Activated CD8-positive, alpha-beta T cell treated with anti-CD3 and anti-CD28 coated beads for 36 hours (primary cell): ENCODE measurements at regions not wholly inside any gene's neighbourhood (a gene's known extent, or its start where the extent isn't known, plus 50 kb on each side); places are given as distances from the start of the nearest gene placed in this dataset.

Experiments used
- ATAC-seq: fragments of 200-7000 bp; cut with Tn5 transposase; one replicate; pipeline ENCODE4 v1.10.0; 2021; ENCODE audit warnings: mild to moderate bottlenecking, moderate library complexity
- CTCF ChIA-PET: fragments of 350-600 bp; sonication (Branson Sonifier 250); formaldehyde crosslinking; loops from one replicate; lab custom pipeline; 2021; ENCODE audit warnings: antibody characterized with exemption; lab: Charles Lee
- POLR2A ChIA-PET: fragments of 350-600 bp; sonication (Branson Sonifier 250); formaldehyde crosslinking; loops from one replicate; lab custom pipeline; 2021; ENCODE audit warnings: antibody characterized with exemption; lab: Charles Lee
- DNase-seq: peaks from one replicate; pipeline ENCODE4 v3.0.0-alpha.2; 2020
- H3K27ac Mint-ChIP-seq: one replicate; pipeline ENCODE4 v1.8.0; 2021; ENCODE audit warnings: mild to moderate bottlenecking, mixed read lengths
- H3K27me3 Mint-ChIP-seq: one replicate; pipeline ENCODE4 v1.8.0; 2021; ENCODE audit warnings: mixed read lengths
- H3K36me3 Mint-ChIP-seq: one replicate; pipeline ENCODE4 v1.8.0; 2021; ENCODE audit warnings: low read depth, mixed read lengths
- H3K4me1 Mint-ChIP-seq: one replicate; pipeline ENCODE4 v1.8.0; 2021; ENCODE audit warnings: low read depth, mixed read lengths
- H3K4me3 Mint-ChIP-seq: one replicate; pipeline ENCODE4 v1.8.0; 2021; ENCODE audit warnings: mild to moderate bottlenecking, moderate library complexity, mixed read lengths
- H3K9me3 Mint-ChIP-seq: one replicate; pipeline ENCODE4 v1.8.0; 2021; ENCODE audit warnings: mixed read lengths
- CTCF ChIP-seq: fragments of 200-600 bp; IDR thresholded peaks from one replicate; pipeline ENCODE4 v1.8.0; 2022; ENCODE audit warnings: antibody characterized with exemption, mild to moderate bottlenecking
- intact Hi-C: fragments of 100-400 bp; cut with micrococcal nuclease; formaldehyde crosslinking; loops from one replicate; pipeline ENCODE4 v1.10.0; 2022

GRCh38 chr6:66664112-66664511 is 957.1 kb upstream of the EYS start:
- H3K27ac Mint-ChIP-seq, result no peak overlapping the region
- no peak overlapping the region for H3K4me3 Mint-ChIP-seq
- H3K36me3 Mint-ChIP-seq, result no peaks in the 10 kb centered on the region
- ATAC-seq, result no peak
- intact Hi-C loops, result no loop called here
- no peak for DNase-seq
- peaks cover 11% of the 10 kb centered on the region for H3K9me3 Mint-ChIP-seq
- CTCF ChIA-PET, result no interaction called here
- no peaks in the 10 kb centered on the region for H3K4me1 Mint-ChIP-seq
- POLR2A ChIA-PET, result no interaction called here
- no peak for TF ChIP-seq CTCF
- no peaks in the 10 kb centered on the region for H3K27me3 Mint-ChIP-seq

GRCh38 chr6:66662721-66663507 is 955.9 kb upstream of the EYS start:
- H3K27me3 Mint-ChIP-seq, result no peaks in the 10 kb centered on the region
- no peak overlapping the region for H3K4me3 Mint-ChIP-seq
- H3K27ac Mint-ChIP-seq, result no peak overlapping the region
- no peak for TF ChIP-seq CTCF
- ATAC-seq, result no peak
- DNase-seq, result no peak
- ChIA-PET CTCF (interaction anchor here (1.4 kb wide), 1 partner anchor 106 kb away, joined by 3 read pairs; no protein-coding TSS in a partner anchor), POLR2A (no interaction called here)
- no peaks in the 10 kb centered on the region for H3K4me1 Mint-ChIP-seq
- H3K36me3 Mint-ChIP-seq, result no peaks in the 10 kb centered on the region
- peaks cover 8% of the 10 kb centered on the region for H3K9me3 Mint-ChIP-seq
- intact Hi-C loops, result no loop called here

GRCh38 chr6:66662196-66662595 is 955.2 kb upstream of the EYS start:
- ChIA-PET CTCF (interaction anchor here (1.4 kb wide), 1 partner anchor 105 kb away, joined by 3 read pairs; no protein-coding TSS in a partner anchor), POLR2A (no interaction called here)
- DNase-seq (no peak), ATAC-seq (no peak)
- no peaks in the 10 kb centered on the region for H3K27me3 Mint-ChIP-seq
- peaks cover 13% of the 10 kb centered on the region for H3K9me3 Mint-ChIP-seq
- no peaks in the 10 kb centered on the region for H3K36me3 Mint-ChIP-seq
- no peaks in the 10 kb centered on the region for H3K4me1 Mint-ChIP-seq
- no peak overlapping the region for H3K27ac Mint-ChIP-seq
- TF ChIP-seq CTCF, result peak; percentile 11
- intact Hi-C loops, result no loop called here
- H3K4me3 Mint-ChIP-seq, result no peak overlapping the region

- peaks cover 22% of the 10 kb centered on the region for H3K9me3 Mint-ChIP-seq
- CTCF ChIA-PET, result no interaction called here
- no peaks in the 10 kb centered on the region for H3K27me3 Mint-ChIP-seq
- TF ChIP-seq CTCF, result no peak
- no peak overlapping the region for H3K27ac Mint-ChIP-seq
- no peaks in the 10 kb centered on the region for H3K4me1 Mint-ChIP-seq
- DNase-seq, result no peak
- POLR2A ChIA-PET, result no interaction called here
- no peaks in the 10 kb centered on the region for H3K36me3 Mint-ChIP-seq
- intact Hi-C loops, result no loop called here
- no peak overlapping the region for H3K4me3 Mint-ChIP-seq
- no peak for ATAC-seq
Measured at GRCh38 chr6:66655420-66655819, 948.4 kb upstream of the EYS start.

- intact Hi-C loops, result no loop called here
- peaks cover 3% of the 10 kb centered on the region for H3K9me3 Mint-ChIP-seq
Measured at GRCh38 chr6:66638518-66638917, 931.5 kb upstream of the EYS start.

More at GRCh38 chr6:66638518-66638917, 931.5 kb upstream of the EYS start:
- ChIA-PET CTCF (no interaction called here), POLR2A (no interaction called here)
- no peak for TF ChIP-seq CTCF
- no peaks in the 10 kb centered on the region for H3K4me1 Mint-ChIP-seq
- no peaks in the 10 kb centered on the region for H3K36me3 Mint-ChIP-seq
- H3K27me3 Mint-ChIP-seq, result no peaks in the 10 kb centered on the region
- ATAC-seq (no peak), DNase-seq (no peak)
- no peak overlapping the region for H3K4me3 Mint-ChIP-seq
- H3K27ac Mint-ChIP-seq, result no peak overlapping the region
